Choroid plexus epithelial cell (primary cell): ENCODE measurements at regions not wholly inside any gene's neighbourhood (a gene's known extent, or its start where the extent isn't known, plus 50 kb on each side); places are given as distances from the start of the nearest gene placed in this dataset.
A peak's percentile ranks its signal among the peaks of the same experiment; 100 is the strongest.

ENCODE experiments used
- DNase-seq: peaks from one replicate; pipeline ENCODE4 v3.0.0-alpha.2; 2010; ENCODE audit warnings: low read depth
- H3K4me3 ChIP-seq: 2 replicates; pipeline ENCODE4 v1.5.1; 2011; ENCODE audit warnings: low read depth, mild to moderate bottlenecking, control low read depth, low read length, moderate library complexity
- TF ChIP-seq, protein P1 (sequence below): conservative IDR thresholded peaks from 2 replicates; pipeline ENCODE4 v1.5.1; 2011; ENCODE audit warnings: low read depth, mild to moderate bottlenecking, control low read depth, inconsistent platforms, low read length, moderate library complexity

DNA sequence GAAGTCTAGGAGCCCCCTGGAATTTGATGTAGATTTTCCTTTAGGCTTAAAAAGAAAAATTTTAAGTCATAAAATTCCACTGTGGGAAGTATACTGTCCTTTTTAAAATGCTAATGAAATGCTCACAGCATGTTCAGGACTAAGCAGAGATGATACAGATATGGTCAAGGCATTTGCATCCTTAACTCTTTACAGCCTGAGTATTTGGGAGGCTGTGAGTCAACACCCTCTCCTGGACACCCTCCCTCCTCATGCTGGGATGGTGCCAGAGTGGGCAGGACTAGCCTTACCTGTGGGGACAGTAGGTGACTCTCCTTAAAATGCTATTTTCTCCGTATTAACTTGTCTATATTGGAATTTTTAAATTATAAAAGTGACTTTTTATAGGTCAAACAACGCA, 197.4 kb upstream of the ELL2 start:
- TF ChIP-seq, protein P1, sequence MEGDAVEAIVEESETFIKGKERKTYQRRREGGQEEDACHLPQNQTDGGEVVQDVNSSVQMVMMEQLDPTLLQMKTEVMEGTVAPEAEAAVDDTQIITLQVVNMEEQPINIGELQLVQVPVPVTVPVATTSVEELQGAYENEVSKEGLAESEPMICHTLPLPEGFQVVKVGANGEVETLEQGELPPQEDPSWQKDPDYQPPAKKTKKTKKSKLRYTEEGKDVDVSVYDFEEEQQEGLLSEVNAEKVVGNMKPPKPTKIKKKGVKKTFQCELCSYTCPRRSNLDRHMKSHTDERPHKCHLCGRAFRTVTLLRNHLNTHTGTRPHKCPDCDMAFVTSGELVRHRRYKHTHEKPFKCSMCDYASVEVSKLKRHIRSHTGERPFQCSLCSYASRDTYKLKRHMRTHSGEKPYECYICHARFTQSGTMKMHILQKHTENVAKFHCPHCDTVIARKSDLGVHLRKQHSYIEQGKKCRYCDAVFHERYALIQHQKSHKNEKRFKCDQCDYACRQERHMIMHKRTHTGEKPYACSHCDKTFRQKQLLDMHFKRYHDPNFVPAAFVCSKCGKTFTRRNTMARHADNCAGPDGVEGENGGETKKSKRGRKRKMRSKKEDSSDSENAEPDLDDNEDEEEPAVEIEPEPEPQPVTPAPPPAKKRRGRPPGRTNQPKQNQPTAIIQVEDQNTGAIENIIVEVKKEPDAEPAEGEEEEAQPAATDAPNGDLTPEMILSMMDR, result no peak
- no peak for DNase-seq
- no peak overlapping the region for H3K4me3 ChIP-seq

DNA sequence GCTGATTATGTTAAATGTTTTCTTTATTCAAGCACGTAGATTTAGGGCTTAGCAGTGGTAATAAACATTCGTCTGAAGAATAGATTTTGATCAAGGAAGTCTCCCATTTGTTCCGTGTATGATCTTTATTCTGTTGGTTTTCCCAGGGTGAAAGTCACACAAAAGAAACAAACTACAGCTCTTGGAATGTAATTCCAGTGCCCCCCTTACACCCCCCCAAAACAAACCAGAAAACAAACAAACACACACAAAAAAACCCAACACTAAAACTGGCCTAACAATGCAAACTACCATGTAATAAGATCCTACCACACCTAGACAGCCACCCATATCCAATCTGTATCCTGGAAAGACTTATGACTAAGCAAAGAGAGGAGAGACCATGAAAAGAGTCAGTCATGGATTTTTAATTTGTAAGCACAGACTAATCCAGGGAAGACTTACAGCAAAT, 196.2 kb upstream of the ELL2 start:
- TF ChIP-seq, protein P1, result no peak
- DNase-seq, result no peak
- no peak overlapping the region for H3K4me3 ChIP-seq

DNA sequence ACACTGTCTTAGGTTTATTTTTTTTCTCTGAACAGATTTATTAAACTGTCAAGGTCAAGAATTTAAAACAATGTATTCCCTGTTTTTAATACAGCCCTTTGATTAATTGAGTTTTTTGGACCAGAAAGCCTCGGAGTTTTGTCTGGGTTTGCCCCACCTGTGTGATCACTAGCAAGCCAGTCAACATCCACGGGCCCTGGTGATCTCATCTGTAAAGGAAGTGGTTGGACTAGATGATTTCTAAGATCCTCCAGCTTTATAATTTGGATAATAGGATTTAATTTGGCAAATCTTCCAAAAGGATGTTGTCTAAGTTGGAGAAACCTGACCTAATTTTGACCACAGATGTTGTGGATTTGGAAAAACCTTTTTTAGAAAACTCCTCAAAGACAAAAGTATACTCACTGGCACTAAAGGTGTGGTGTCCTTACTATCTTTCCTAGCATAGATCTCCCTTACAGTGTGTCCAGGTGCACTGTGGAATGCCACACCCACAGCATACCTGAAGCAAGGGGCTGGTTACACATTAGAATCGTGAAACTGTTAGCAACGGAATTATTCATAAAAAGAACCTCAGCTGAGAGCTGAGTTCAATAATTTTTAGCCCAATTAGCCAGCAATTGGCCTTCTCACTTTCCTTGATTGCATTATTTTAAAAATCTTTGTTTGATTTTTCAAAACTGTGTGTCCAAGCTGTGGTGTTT, 195.6 kb upstream of the ELL2 start:
- TF ChIP-seq, protein P1, result no peak
- no peak overlapping the region for H3K4me3 ChIP-seq
- no peak for DNase-seq

DNA sequence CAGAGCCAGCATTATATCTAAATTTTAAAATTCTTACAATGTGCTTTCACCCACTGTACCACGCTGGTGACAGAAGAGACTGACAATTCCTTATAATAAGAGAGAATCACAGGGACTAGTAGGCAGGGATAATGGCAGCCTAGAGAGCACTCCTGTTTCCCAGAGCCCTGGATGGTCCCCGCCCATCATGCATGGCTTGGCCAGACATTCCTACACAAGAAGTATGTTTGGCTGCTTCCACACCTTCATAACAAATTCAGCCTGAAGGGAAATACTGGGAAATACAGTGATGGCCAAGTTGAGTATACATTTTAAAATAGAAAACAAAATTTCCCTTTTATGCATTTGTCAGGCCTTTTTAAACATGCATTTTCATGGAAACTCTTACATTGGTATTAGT, 193.5 kb upstream of the ELL2 start:
- TF ChIP-seq, protein P1, result no peak
- no peak overlapping the region for H3K4me3 ChIP-seq
- DNase-seq, result no peak

DNA sequence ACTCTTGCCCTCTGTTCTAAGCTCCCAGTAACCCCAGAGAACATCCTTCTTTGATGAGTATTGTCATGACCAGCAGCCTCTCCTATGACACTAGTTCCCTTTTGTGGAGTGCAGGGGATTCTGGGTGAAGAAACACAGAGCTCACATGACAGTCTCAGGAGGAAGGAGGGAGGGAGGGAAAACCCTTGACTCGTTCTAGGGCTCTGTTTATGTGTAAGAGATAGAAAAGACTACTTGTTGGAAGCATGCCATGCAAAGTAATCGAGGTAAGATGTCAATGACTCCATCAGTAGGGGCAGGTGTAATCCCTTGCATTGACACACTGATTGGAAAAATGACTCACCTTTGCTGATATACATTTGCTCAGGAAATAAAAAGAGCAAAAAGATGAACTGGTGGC, 190.2 kb upstream of the ELL2 start:
- peak; percentile 13 for DNase-seq
- no peak overlapping the region for H3K4me3 ChIP-seq
- TF ChIP-seq, protein P1, result no peak

DNA sequence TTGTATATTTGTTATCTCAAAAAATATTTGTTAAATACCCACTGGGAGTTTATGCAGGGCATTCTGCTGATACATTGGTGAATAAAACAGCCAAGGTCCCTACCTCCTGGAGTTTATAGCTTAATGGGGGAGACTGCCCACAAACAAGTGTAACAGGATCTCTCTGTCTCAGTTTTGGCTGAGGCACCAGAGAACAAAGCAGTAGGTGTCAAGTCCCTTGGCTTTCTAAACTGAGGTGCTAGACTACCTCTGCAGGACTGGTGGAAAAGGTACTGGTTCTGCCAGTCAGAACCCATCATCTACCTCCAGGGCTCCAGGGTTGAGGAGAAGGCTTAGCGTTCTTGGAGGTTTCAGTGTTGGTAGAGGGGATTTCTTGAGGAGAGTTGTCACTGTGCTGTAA, 188.4 kb upstream of the ELL2 start:
- no peak overlapping the region for H3K4me3 ChIP-seq
- DNase-seq, result no peak
- TF ChIP-seq, protein P1, result no peak

DNA sequence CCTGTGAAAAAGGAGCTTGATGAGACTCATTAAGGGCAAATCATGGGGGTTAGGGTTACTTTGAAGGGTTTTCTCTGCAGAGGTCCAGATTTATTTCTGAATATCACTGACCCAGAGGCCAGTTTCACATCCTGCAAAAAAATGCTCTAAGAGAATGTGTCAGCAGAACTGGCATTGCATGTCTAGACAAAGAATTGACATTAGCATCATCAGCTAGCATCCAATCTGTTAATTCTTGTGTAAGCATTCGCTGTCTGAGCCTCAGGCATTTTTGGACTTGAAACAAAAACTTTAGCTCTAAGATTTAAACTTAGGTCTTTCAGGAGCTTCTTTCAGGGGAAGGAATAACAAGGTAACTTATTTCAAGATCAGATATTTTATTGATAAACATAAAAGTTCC, 187.9 kb upstream of the ELL2 start:
- H3K4me3 ChIP-seq, result no peak overlapping the region
- TF ChIP-seq, protein P1, result no peak
- DNase-seq, result peak; percentile 9
